Putamen (tissue), 1 donor: ENCODE measurements at regions not wholly inside any gene's neighbourhood (a gene's known extent, or its start where the extent isn't known, plus 50 kb on each side); places are given as distances from the start of the nearest gene placed in this dataset.
"Not testable (repeated sequence)": the region's sequence is repeated elsewhere in the genome, so short reads cannot be mapped to it uniquely, and the experiment has no call there.

Experiments used
- DNase-seq: peaks from one replicate; pipeline ENCODE4 v3.0.0-alpha.2; 2016; ENCODE audit warnings: low spot score

DNA sequence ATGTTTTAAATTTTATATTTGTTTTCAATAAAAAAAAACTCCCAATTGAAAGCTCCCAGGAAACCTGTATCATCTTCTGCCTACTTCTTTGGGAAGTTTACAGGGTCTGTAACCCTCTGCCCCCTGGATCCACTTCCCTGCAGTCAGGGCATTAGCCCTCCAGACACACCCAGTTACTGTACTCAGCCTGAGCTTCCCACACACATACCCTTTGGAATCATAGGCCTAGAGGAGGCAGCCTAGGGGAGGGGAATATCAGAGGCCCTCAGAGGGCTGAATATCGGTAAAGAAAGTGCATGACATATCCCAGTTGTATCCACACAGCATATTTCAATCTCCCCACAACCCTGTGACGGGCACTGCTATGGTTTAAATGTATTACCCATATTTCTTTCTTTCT lies 56.2 kb upstream of the TFPI start:
- not testable (repeated sequence) for DNase-seq

DNA sequence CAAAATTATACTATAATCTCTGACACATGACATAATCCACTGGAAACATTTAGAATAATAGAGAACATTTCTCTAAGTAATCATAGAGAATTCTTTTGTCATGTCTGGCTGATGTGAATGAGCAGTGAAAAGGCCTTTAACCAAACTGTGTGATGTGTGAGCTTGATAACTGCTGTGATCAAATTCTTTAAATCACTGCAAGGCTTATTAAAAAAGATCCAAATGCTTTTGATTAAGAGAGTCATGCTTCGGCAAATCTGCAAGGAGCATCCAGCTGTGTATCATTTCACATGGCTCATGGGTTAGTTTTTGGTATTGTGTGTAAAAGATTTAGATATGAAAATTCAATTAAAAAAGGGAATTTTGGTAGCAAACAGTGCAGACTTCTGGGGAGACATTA lies 58.6 kb upstream of the TFPI start:
- no peak for DNase-seq

GRCh38 chr2:187614756-187615155 lies 60.5 kb upstream of the TFPI start:
- no peak for DNase-seq

DNA sequence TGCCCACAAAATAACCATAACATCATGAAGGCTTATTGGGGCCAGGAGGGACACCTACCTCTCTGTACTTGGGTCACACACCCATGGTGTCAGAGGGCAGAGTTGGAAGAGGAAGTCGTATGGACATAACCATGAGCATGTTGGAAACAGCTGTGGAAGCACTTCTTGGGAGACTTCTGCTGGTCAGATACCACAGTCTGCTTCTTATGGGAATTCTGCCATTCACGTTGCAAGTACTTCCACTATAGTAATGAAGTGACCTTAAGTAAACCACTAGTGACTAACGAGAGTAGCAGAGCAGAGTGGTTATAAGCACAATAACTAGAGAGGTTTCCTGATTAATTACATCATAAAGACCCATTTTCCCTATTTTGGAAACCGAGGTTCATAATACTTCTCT lies 61.1 kb upstream of the TFPI start:
- DNase-seq: no peak

- DNase-seq: no peak
Observed at GRCh38 chr2:187615902-187616301, 61.7 kb upstream of the TFPI start.

DNA sequence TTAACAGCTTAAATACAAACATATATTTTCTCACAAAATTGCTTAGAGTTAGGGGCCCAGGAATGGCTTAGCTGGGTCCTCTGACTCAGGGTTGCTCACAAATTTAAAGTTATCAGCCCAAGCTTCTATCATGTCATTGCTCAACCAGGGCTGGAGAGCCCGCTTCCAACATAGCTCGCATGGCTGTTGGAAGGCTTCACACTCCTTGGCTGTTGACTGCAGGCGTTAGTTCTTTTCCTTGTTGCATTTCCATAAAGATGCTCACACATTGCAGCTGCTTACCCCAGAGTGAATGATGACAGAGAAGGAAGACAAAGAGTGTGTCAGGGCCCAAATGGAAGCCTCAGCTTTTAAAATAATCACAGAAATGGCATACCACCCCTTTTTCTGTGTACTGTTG lies 62.9 kb upstream of the TFPI start:
- DNase-seq: no peak

DNA sequence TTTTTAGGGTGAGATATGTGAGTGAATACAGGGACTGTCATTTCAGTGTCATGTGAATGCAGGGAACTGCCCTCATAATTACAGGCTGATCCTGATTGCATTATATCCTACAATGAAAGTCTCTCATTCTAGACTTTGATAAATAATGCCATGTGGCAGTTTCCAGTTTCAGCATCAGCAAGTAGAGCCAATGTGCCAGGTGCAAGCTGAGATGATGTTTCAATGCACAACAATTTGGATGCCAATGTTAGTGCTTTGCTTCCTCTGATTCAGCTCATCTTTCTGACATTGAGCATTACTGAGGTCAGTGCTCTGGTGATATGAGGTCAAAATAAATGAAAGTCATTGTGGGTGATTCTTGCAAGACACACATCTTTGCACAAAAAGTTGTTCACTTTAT lies 63.7 kb upstream of the TFPI start:
- no peak for DNase-seq

GRCh38 chr2:187618813-187619212 lies 64.6 kb upstream of the TFPI start:
- no peak for DNase-seq

GRCh38 chr2:187627153-187627552 lies 72.9 kb upstream of the TFPI start:
- DNase-seq: no peak

DNA sequence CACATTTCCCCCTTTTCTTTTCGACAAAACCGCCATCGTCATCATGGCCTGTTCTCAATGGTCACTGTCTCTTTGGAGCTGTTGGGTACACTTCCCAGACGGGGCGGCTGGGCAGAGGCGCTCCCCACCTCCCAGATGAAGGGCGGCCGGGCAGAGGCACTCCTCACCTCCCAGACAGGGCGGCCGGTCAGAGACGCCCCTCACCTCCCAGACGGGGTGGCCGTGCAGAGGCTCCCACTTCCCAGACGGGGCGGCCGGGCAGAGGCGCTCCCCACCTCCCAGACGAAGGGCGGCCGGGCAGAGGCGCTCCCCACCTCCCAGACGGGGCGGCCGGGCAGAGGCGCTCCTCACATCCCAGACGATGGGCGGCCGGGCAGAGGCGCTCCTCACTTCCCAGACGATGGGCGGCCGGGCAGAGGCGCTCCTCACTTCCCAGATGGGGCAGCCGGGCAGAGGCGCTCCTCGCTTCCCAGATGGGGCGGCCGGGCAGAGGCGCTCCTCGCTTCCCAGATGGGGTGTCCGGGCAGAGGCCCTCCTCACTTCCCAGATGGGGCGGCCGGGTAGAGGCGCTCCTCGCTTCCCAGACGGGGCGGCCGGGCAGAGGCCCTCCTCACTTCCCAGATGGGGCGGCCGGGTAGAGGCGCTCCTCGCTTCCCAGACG lies 82.6 kb upstream of the TFPI start:
- DNase-seq: not testable (repeated sequence)

- DNase-seq: not testable (repeated sequence)
Observed at GRCh38 chr2:187637392-187637740, 83.1 kb upstream of the TFPI start.

- DNase-seq: not testable (repeated sequence)
Observed at GRCh38 chr2:187637771-187638170, 83.5 kb upstream of the TFPI start.

DNA sequence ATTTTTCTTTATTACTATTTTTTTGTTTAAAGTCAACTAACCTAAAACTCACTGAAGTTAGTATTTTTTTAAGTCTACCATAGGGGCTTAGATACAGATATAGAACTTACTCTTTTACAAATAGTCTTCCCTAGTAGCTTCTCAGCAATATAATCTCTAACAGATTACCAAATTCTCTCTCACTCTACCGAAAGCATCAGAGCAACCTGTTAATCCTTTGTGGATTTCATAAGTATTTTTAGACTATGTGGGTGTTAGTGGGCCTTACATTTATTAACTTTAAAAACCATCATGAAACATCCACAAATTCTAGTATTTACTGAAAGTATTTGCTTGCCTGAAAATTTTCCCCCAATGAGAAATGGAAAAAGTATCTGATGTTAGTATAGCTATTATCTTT lies 84.6 kb upstream of the TFPI start:
- no peak for DNase-seq

GRCh38 chr2:187640926-187641510 lies 86.8 kb upstream of the TFPI start:
- DNase-seq: no peak

DNA sequence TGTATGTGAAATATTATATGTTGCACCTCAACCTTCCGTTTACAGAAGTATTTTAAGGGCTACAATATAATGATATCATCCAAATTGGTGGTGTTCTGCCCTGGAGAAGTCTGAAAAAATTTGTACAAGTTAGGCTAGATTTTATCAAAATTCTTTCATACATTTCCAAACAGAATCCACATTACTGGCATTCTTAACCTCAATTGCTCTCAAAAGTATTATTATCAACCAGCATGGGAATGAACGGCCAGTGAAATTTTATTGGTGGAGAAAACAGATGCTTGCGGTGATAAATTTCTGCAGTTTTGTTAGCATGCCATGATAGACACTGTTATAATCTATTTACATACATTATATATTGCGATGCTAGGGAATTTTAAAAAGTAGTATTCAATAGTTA lies 88.3 kb upstream of the TFPI start:
- DNase-seq: no peak

DNA sequence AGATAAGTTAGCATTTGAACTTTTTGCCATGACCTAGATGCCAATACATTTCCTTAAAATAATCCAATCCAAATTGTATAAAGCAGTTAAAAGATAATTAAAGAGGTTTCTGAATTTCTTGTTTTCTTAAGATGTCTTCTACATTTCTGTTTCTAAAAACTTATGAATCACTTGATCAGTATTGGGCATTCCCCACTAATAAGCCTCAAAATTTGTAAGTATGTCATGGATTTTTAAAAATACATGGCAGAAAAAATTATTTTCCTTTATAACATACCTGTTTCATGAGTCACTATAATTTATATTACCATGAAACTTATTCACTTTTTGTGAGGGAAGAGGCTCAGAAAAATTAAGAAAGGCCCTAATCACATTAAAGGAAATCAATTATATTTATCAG lies 90.3 kb upstream of the TFPI start:
- DNase-seq: no peak

- no peak for DNase-seq
Observed at GRCh38 chr2:187644981-187645380, 90.7 kb upstream of the TFPI start.

- DNase-seq: no peak
Observed at GRCh38 chr2:187646556-187646955, 92.3 kb upstream of the TFPI start.

GRCh38 chr2:187654535-187654934 lies 100.3 kb upstream of the TFPI start:
- DNase-seq: no peak

- DNase-seq: no peak
Observed at GRCh38 chr2:187655001-187655400, 100.8 kb upstream of the TFPI start.

- no peak for DNase-seq
Observed at GRCh38 chr2:187656123-187656522, 101.9 kb upstream of the TFPI start.

- no peak for DNase-seq
Observed at GRCh38 chr2:187658952-187659525, 104.8 kb upstream of the TFPI start.

- DNase-seq: not testable (repeated sequence)
Observed at GRCh38 chr2:187676050-187676449, 121.8 kb upstream of the TFPI start.

DNA sequence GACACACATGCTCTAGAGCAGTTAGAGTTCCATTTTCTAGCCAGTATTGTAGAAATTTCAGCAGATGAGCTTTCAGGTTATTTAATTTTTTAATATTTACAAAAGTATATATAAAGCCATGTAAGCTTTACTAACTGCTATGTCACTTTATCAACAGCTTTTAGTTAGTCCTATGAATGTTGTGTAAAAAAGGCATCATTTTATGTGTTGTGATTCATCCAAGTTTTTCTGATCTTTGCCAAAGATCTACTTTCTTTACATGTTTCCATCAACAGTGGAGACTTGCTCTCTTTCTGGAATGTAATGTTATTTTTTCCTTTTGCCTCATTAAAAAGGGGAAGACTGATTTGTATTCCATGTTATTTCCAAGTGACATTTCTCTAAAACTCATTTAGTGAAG lies 125.2 kb upstream of the TFPI start:
- no peak for DNase-seq
